PC-3 (cell line): ENCODE measurements at regions not wholly inside any gene's neighbourhood (a gene's known extent, or its start where the extent isn't known, plus 50 kb on each side); places are given as distances from the start of the nearest gene placed in this dataset.
"Not testable (repeated sequence)": the region's sequence is repeated elsewhere in the genome, so short reads cannot be mapped to it uniquely, and the experiment has no call there.

Experiments
- ATAC-seq: fragments of 200-7000 bp; cut with Tn5 transposase; 2 replicates; pipeline ENCODE4 v1.9.1; 2020; ENCODE audit warnings: mild to moderate bottlenecking, moderate library complexity
- BruUV-seq: library from RNA; stranded (reverse); fragments of 400-500 nt; replicated peaks from 2 replicates; lab custom pipeline; 2021; lab: Mats Ljungman, UMichigan
- CTCF ChIA-PET: fragments of 300-600 bp; sonication (Branson Sonifier 250); formaldehyde crosslinking; loops from one replicate; lab custom pipeline; 2022; ENCODE audit warnings: antibody characterized with exemption; lab: Charles Lee
- POLR2A ChIA-PET: fragments of 300-600 bp; sonication (Branson Sonifier 250); formaldehyde crosslinking; loops from one replicate; lab custom pipeline; 2022; ENCODE audit warnings: antibody characterized with exemption; ENCODE audit not compliant: unreplicated experiment; lab: Charles Lee
- DNase-seq: peaks from one replicate; pipeline ENCODE4 v3.0.0-alpha.2; 2015
- H2AFZ ChIP-seq: fragments of 300-600 bp; sonication (generic); 2 replicates; pipeline ENCODE4 v1.6.0; 2016; ENCODE audit warnings: antibody characterized with exemption, low read length
- H3F3A ChIP-seq: fragments of 300-600 bp; sonication (generic); one replicate; pipeline ENCODE4 v1.6.0; 2017; ENCODE audit warnings: antibody characterized with exemption, low read length, control low read depth, mild to moderate bottlenecking; ENCODE audit not compliant: unreplicated experiment
- H3K27ac ChIP-seq: fragments of 300-600 bp; sonication (generic); 2 replicates; pipeline ENCODE4 v1.5.1; 2016; ENCODE audit warnings: mild to moderate bottlenecking, low read length
- H3K27me3 ChIP-seq: fragments of 300-600 bp; sonication (generic); 2 replicates; pipeline ENCODE4 v1.6.1; 2016; ENCODE audit warnings: low read length, mixed read lengths
- H3K36me3 ChIP-seq: fragments of 300-600 bp; sonication (generic); 2 replicates; pipeline ENCODE4 v1.6.1; 2016; ENCODE audit warnings: low read depth, mixed run types, low read length, mixed read lengths
- H3K4me1 ChIP-seq: fragments of 300-600 bp; sonication (generic); 2 replicates; pipeline ENCODE4 v1.5.1; 2016; ENCODE audit warnings: low read length; ENCODE audit not compliant: insufficient read depth
- H3K4me2 ChIP-seq: fragments of 300-600 bp; sonication (generic); 2 replicates; pipeline ENCODE4 v1.6.0; 2016; ENCODE audit warnings: low read length
- H3K4me3 ChIP-seq: fragments of 300-600 bp; sonication (generic); 2 replicates; pipeline ENCODE4 v1.5.1; 2016; ENCODE audit warnings: mild to moderate bottlenecking, low read length, mixed read lengths
- H3K79me2 ChIP-seq: fragments of 300-600 bp; sonication (generic); 2 replicates; pipeline ENCODE4 v1.6.1; 2017; ENCODE audit warnings: low read length, mixed read lengths
- H3K9ac ChIP-seq: fragments of 300-600 bp; sonication (generic); 2 replicates; pipeline ENCODE4 v1.6.0; 2016; ENCODE audit warnings: mild to moderate bottlenecking, low read length
- H3K9me2 ChIP-seq: fragments of 300-600 bp; sonication (generic); replicated peaks from 2 replicates; pipeline ENCODE4 v1.6.1; 2016; ENCODE audit warnings: mixed run types, low read length, mixed read lengths
- H3K9me3 ChIP-seq: fragments of 300-600 bp; sonication (generic); 2 replicates; pipeline ENCODE4 v1.6.1; 2016; ENCODE audit warnings: low read length, mixed read lengths
- H4K20me1 ChIP-seq: fragments of 300-600 bp; sonication (generic); 2 replicates; pipeline ENCODE4 v1.6.1; 2016; ENCODE audit warnings: low read length, mixed read lengths
- CTCF ChIP-seq: fragments of 300-600 bp; sonication (generic); conservative IDR thresholded peaks from 2 replicates; pipeline ENCODE4 v1.5.1; 2017; ENCODE audit warnings: antibody characterized with exemption, low read depth, mild to moderate bottlenecking, low read length
- EZH2 ChIP-seq: fragments of 300-600 bp; sonication (generic); IDR thresholded peaks from one replicate; pipeline ENCODE4 v1.6.1; 2017; ENCODE audit warnings: antibody characterized with exemption, mild to moderate bottlenecking, low read length; ENCODE audit not compliant: unreplicated experiment
- EZH2phosphoT487 ChIP-seq: fragments of 300-600 bp; sonication (generic); IDR thresholded peaks from 2 replicates; pipeline ENCODE4 v1.6.1; 2018; ENCODE audit warnings: mild to moderate bottlenecking, antibody characterized with exemption, low read length, borderline replicate concordance
- intact Hi-C: fragments of 100-400 bp; cut with micrococcal nuclease; formaldehyde crosslinking; loops from 2 replicates; pipeline ENCODE4 v1.9.0; 2023

GRCh38 chr2:133988316-133988891 is 265.5 kb upstream of the MGAT5 start:
- DNase-seq (no peak), ATAC-seq (no peak)
- TF ChIP-seq EZH2phosphoT487: no peak
- no peak for TF ChIP-seq EZH2
- no peaks in the 10 kb centered on the region for H3K4me1 ChIP-seq
- ChIA-PET CTCF (no interaction called here), POLR2A (no interaction called here)
- no peak overlapping the region for H3K4me2 ChIP-seq
- no peaks in the 10 kb centered on the region for H3K9me2 ChIP-seq
- peaks cover 30% of the 10 kb centered on the region for H3K27me3 ChIP-seq
- no peak overlapping the region for H3K27ac ChIP-seq
- no TSS peak for BruUV-seq
- no peak overlapping the region for H3K9ac ChIP-seq
- intact Hi-C loops: no loop called here
- H3K4me3 ChIP-seq: no peak overlapping the region
- no peaks in the 10 kb centered on the region for H4K20me1 ChIP-seq
- H3K79me2 ChIP-seq: no peaks in the 10 kb centered on the region
- H3F3A ChIP-seq: no peaks in the 10 kb centered on the region
- no peak overlapping the region for H2AFZ ChIP-seq
- H3K36me3 ChIP-seq: no peaks in the 10 kb centered on the region
- H3K9me3 ChIP-seq: no peaks in the 10 kb centered on the region

GRCh38 chr2:133991606-133992168 is 262.2 kb upstream of the MGAT5 start:
- intact Hi-C loops: no loop called here
- H3K4me1 ChIP-seq: no peaks in the 10 kb centered on the region
- H3K27ac ChIP-seq: no peak overlapping the region
- H3K4me2 ChIP-seq: no peak overlapping the region
- no peak for DNase-seq
- H3K36me3 ChIP-seq: no peaks in the 10 kb centered on the region
- H3K9me3 ChIP-seq: no peaks in the 10 kb centered on the region
- no peak overlapping the region for H2AFZ ChIP-seq
- no peak for TF ChIP-seq CTCF
- no peak for TF ChIP-seq EZH2phosphoT487
- no peak for TF ChIP-seq EZH2
- H3F3A ChIP-seq: no peaks in the 10 kb centered on the region
- ChIA-PET POLR2A (no interaction called here), CTCF (no interaction called here)
- BruUV-seq: no TSS peak
- H3K79me2 ChIP-seq: no peaks in the 10 kb centered on the region
- H3K9ac ChIP-seq: no peak overlapping the region
- H4K20me1 ChIP-seq: no peaks in the 10 kb centered on the region
- peaks cover 25% of the 10 kb centered on the region for H3K27me3 ChIP-seq
- H3K9me2 ChIP-seq: no peaks in the 10 kb centered on the region
- no peak overlapping the region for H3K4me3 ChIP-seq
- no peak for ATAC-seq

GRCh38 chr2:133992454-133992853 is 261.4 kb upstream of the MGAT5 start:
- Histone ChIP-seq H3K27ac (no peak overlapping the region), H3K4me3 (no peak overlapping the region), H3K4me1 (no peaks in the 10 kb centered on the region), H3K9ac (no peak overlapping the region), H3K4me2 (no peak overlapping the region), H3K27me3 (peaks cover 19% of the 10 kb centered on the region), H3K9me2 (no peaks in the 10 kb centered on the region), H2AFZ (no peak overlapping the region), H4K20me1 (no peaks in the 10 kb centered on the region), H3F3A (no peaks in the 10 kb centered on the region), H3K79me2 (no peaks in the 10 kb centered on the region), H3K9me3 (no peaks in the 10 kb centered on the region), H3K36me3 (no peaks in the 10 kb centered on the region)
- intact Hi-C loops: no loop called here
- DNase-seq: no peak
- ATAC-seq: no peak
- BruUV-seq: no TSS peak
- ChIA-PET CTCF (no interaction called here), POLR2A (no interaction called here)
- no peak for TF ChIP-seq EZH2

- Histone ChIP-seq H3K9me2 (no peaks in the 10 kb centered on the region), H3K79me2 (no peaks in the 10 kb centered on the region), H3K27ac (no peak overlapping the region), H3K4me1 (no peaks in the 10 kb centered on the region), H2AFZ (no peak overlapping the region), H3K36me3 (no peaks in the 10 kb centered on the region), H3K9me3 (no peaks in the 10 kb centered on the region), H3K27me3 (peaks cover 19% of the 10 kb centered on the region), H3K4me3 (no peak overlapping the region), H3K4me2 (no peak overlapping the region), H3K9ac (no peak overlapping the region), H4K20me1 (no peaks in the 10 kb centered on the region), H3F3A (no peaks in the 10 kb centered on the region)
- no peak for ATAC-seq
- ChIA-PET POLR2A (no interaction called here), CTCF (no interaction called here)
- no peak for DNase-seq
- no peak for TF ChIP-seq CTCF
- no peak for TF ChIP-seq EZH2phosphoT487
- no peak for TF ChIP-seq EZH2
- intact Hi-C loops: no loop called here
- no TSS peak for BruUV-seq
Observed at GRCh38 chr2:133993160-133993559, 260.7 kb upstream of the MGAT5 start.

- DNase-seq, H3K4me2 ChIP-seq, CTCF ChIA-PET, H3K9ac ChIP-seq, H3K4me1 ChIP-seq, H3K79me2 ChIP-seq, ATAC-seq, POLR2A ChIA-PET, H3K9me2 ChIP-seq, H3F3A ChIP-seq, H2AFZ ChIP-seq, H4K20me1 ChIP-seq, H3K27ac ChIP-seq, H3K36me3 ChIP-seq, H3K4me3 ChIP-seq, intact Hi-C loops, H3K9me3 ChIP-seq, BruUV-seq, H3K27me3 ChIP-seq: not testable (repeated sequence)
Observed at GRCh38 chr2:133998726-133999125, 255.1 kb upstream of the MGAT5 start.
